ENCODE measurements at regions not wholly inside any gene's neighbourhood (a gene's known extent, or its start where the extent isn't known, plus 50 kb on each side); places are given as distances from the start of the nearest gene placed in this dataset.

DNA sequence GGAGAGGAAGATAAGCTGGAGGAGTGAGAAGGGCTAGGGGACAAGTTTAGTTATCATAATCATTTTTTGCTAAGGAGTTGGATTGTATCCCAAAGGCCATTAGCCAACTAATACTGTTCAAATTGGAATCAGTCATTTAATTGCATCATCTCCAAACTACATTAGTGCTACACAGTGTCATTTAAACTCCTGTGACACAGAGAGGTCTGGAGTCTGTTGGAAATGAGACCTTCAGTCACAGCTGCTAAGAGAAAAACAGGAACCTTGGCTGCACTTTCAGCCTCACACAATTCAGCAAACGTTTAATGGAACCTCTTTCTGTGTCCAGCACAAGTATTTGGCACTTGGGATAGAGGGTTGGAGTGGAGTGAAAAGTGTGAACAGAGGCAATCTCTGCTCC, 175.5 kb upstream of the MGAT5 start (continued):
- no peak for TF ChIP-seq SAP30 (IDR thresholded peaks at IDR 0.05; ENCODE audit: insufficient read depth, insufficient replicate concordance, low read length)
- no peak for TF ChIP-seq KDM1A (IDR thresholded peaks at IDR 0.05; ENCODE audit: borderline replicate concordance, low read length)
- TF ChIP-seq EP300 (IDR thresholded peaks at IDR 0.05; ENCODE audit: borderline replicate concordance in 1 of 2, low read depth in 2 of 2, low read length in 2 of 2), result no peak
- no peak for TF ChIP-seq CTBP2 (IDR thresholded peaks at IDR 0.05; ENCODE audit: borderline replicate concordance, insufficient read depth, insufficient read length, low read length)
- TF ChIP-seq HDAC6 (IDR thresholded peaks at IDR 0.05; ENCODE audit: low read depth, low read length), result no peak
- no peak for TF ChIP-seq RNF2 (IDR thresholded peaks at IDR 0.05; ENCODE audit: borderline replicate concordance, low read depth, low read length, missing control alignments, poor library complexity, severe bottlenecking)
- TF ChIP-seq JUND (IDR thresholded peaks at IDR 0.05; ENCODE audit: low read length), result no peak

All from H1 (cell line).